H9 (cell line): ENCODE measurements at regions not wholly inside any gene's neighbourhood (a gene's known extent, or its start where the extent isn't known, plus 50 kb on each side); places are given as distances from the start of the nearest gene placed in this dataset.

ENCODE experiments used
- DNase-seq: peaks from one replicate; pipeline ENCODE4 v3.0.0-alpha.2; 2017
- H2AFZ ChIP-seq: one replicate; pipeline ENCODE4 v1.6.1; 2013; ENCODE audit warnings: mild to moderate bottlenecking, low read length, control low read depth, moderate library complexity
- H2AK5ac ChIP-seq: 2 replicates; pipeline ENCODE4 v1.6.1; 2013; ENCODE audit warnings: low read length, control low read depth, mixed read lengths; ENCODE audit not compliant: insufficient read length
- H2BK120ac ChIP-seq: one replicate; pipeline ENCODE4 v1.6.1; 2013; ENCODE audit warnings: low read depth, mild to moderate bottlenecking, low read length, control low read depth, inconsistent platforms; ENCODE audit not compliant: poor library complexity, severe bottlenecking
- H2BK12ac ChIP-seq: 2 replicates; pipeline ENCODE4 v1.6.1; 2013; ENCODE audit warnings: low read length, control low read depth, mixed read lengths, low read depth; ENCODE audit not compliant: insufficient read length
- H2BK15ac ChIP-seq: 2 replicates; pipeline ENCODE4 v1.6.1; 2013; ENCODE audit warnings: low read depth, low read length, control low read depth
- H2BK20ac ChIP-seq: one replicate; pipeline ENCODE4 v1.6.1; 2013; ENCODE audit warnings: low read depth, mild to moderate bottlenecking, low read length, control low read depth, inconsistent platforms; ENCODE audit not compliant: poor library complexity, severe bottlenecking
- H2BK5ac ChIP-seq: 2 replicates; pipeline ENCODE4 v1.6.1; 2013; ENCODE audit warnings: low read length, control low read depth, mixed read lengths; ENCODE audit not compliant: insufficient read length
- H3K14ac ChIP-seq: 2 replicates; pipeline ENCODE4 v1.6.1; 2013; ENCODE audit warnings: low read length, control low read depth; ENCODE audit not compliant: insufficient read depth
- H3K18ac ChIP-seq: 2 replicates; pipeline ENCODE4 v1.6.1; 2013; ENCODE audit warnings: low read depth, mild to moderate bottlenecking, mixed read lengths, low read length, control low read depth; ENCODE audit not compliant: insufficient read length
- H3K23ac ChIP-seq: 2 replicates; pipeline ENCODE4 v1.6.1; 2013; ENCODE audit warnings: low read length, control low read depth, mixed read lengths, low read depth; ENCODE audit not compliant: insufficient read length
- H3K23me2 ChIP-seq: 2 replicates; pipeline ENCODE4 v1.6.1; 2013; ENCODE audit warnings: low read depth, mild to moderate bottlenecking, mixed read lengths, low read length, control low read depth; ENCODE audit not compliant: insufficient read length, poor library complexity, severe bottlenecking
- H3K27ac ChIP-seq: 2 replicates; pipeline ENCODE4 v1.5.1; 2013; ENCODE audit warnings: low read length, control low read depth, mixed read lengths, low read depth; ENCODE audit not compliant: insufficient read length
- H3K27me3 ChIP-seq: 2 replicates; pipeline ENCODE4 v1.6.1; 2013; ENCODE audit warnings: low read length, control low read depth, inconsistent platforms; ENCODE audit not compliant: insufficient read depth
- H3K4ac ChIP-seq: 2 replicates; pipeline ENCODE4 v1.6.1; 2013; ENCODE audit warnings: low read depth, mild to moderate bottlenecking, control low read depth, inconsistent platforms, low read length, moderate library complexity
- H3K4me1 ChIP-seq: 2 replicates; pipeline ENCODE4 v1.6.1; 2013; ENCODE audit warnings: low read length, control low read depth, inconsistent platforms; ENCODE audit not compliant: insufficient read depth
- H3K4me2 ChIP-seq: 2 replicates; pipeline ENCODE4 v1.6.1; 2013; ENCODE audit warnings: low read length, control low read depth, mixed read lengths; ENCODE audit not compliant: insufficient read length, insufficient read depth
- H3K56ac ChIP-seq: 2 replicates; pipeline ENCODE4 v1.6.1; 2013; ENCODE audit warnings: low read depth, mild to moderate bottlenecking, mixed read lengths, low read length, control low read depth; ENCODE audit not compliant: insufficient read length
- H3K79me1 ChIP-seq: 2 replicates; pipeline ENCODE4 v1.6.1; 2013; ENCODE audit warnings: low read depth, mild to moderate bottlenecking, moderate library complexity, low read length, control low read depth, inconsistent platforms; ENCODE audit not compliant: insufficient read depth, poor library complexity, severe bottlenecking
- H3K79me2 ChIP-seq: 2 replicates; pipeline ENCODE4 v1.6.1; 2013; ENCODE audit warnings: low read length, control low read depth, inconsistent platforms; ENCODE audit not compliant: insufficient read depth
- H3K9ac ChIP-seq: 2 replicates; pipeline ENCODE4 v1.6.1; 2013; ENCODE audit warnings: low read length, control low read depth, mixed read lengths; ENCODE audit not compliant: insufficient read length; ENCODE audit errors: extremely low read depth
- H3K9me3 ChIP-seq: one replicate; pipeline ENCODE4 v1.6.1; 2013; ENCODE audit warnings: low read depth, low read length, inconsistent platforms; ENCODE audit not compliant: control insufficient read depth
- H3T11ph ChIP-seq: one replicate; pipeline ENCODE4 v1.6.1; 2013; ENCODE audit warnings: mild to moderate bottlenecking, low read length, control low read depth, inconsistent platforms
- H4K20me1 ChIP-seq: one replicate; pipeline ENCODE4 v1.6.1; 2013; ENCODE audit not compliant: control insufficient read depth, insufficient read length, insufficient read depth
- H4K5ac ChIP-seq: 2 replicates; pipeline ENCODE4 v1.6.1; 2013; ENCODE audit warnings: low read depth, mild to moderate bottlenecking, mixed read lengths, low read length, control low read depth; ENCODE audit not compliant: insufficient read length
- H4K8ac ChIP-seq: replicated peaks from 2 replicates; pipeline ENCODE4 v1.6.1; 2013; ENCODE audit warnings: low read length, control low read depth, mixed read lengths, low read depth; ENCODE audit not compliant: insufficient read length
- H4K91ac ChIP-seq: 2 replicates; pipeline ENCODE4 v1.6.1; 2013; ENCODE audit warnings: low read depth, mild to moderate bottlenecking, moderate library complexity, mixed read lengths, low read length, control low read depth; ENCODE audit not compliant: insufficient read length
- H3K27ac Mint-ChIP-seq, 3 experiments: 2 replicates in 2 of 3; 3 replicates in 1 of 3; pipeline ENCODE4 v1.8.0; 2020 to 2021; ENCODE audit warnings: mixed read lengths in 3 of 3, mild to moderate bottlenecking in 1 of 3, moderate library complexity in 1 of 3
- H3K27me3 Mint-ChIP-seq: 2 replicates; pipeline ENCODE4 v1.8.0; 2021; ENCODE audit warnings: low read depth, mild to moderate bottlenecking, moderate library complexity, mixed read lengths
- H3K36me3 Mint-ChIP-seq, 3 experiments: 2 replicates in 2 of 3; 3 replicates in 1 of 3; pipeline ENCODE4 v1.8.0; 2020 to 2021; ENCODE audit warnings: low read depth in 3 of 3, mixed read lengths in 3 of 3; ENCODE audit not compliant: insufficient read depth in 1 of 3
- H3K4me1 Mint-ChIP-seq, 2 experiments: 2 replicates each; pipeline ENCODE4 v1.8.0; 2020; ENCODE audit warnings: mixed read lengths in 2 of 2
- H3K4me3 Mint-ChIP-seq, 2 experiments: 2 replicates in 1 of 2; 3 replicates in 1 of 2; pipeline ENCODE4 v1.8.0; 2020 to 2021; ENCODE audit warnings: mild to moderate bottlenecking in 2 of 2, mixed read lengths in 2 of 2, moderate library complexity in 1 of 2
- H3K9me3 Mint-ChIP-seq, 2 experiments: 2 replicates in 1 of 2; 3 replicates in 1 of 2; pipeline ENCODE4 v1.8.0; 2020; ENCODE audit warnings: mild to moderate bottlenecking in 2 of 2, mixed read lengths in 2 of 2, moderate library complexity in 1 of 2
- CTCF ChIP-seq: fragments of 200-600 bp; sonication (generic); conservative IDR thresholded peaks from 3 replicates; pipeline ENCODE4 v1.8.0; 2021; ENCODE audit warnings: antibody characterized with exemption, mild to moderate bottlenecking
- WGBS: extraction: QIAGEN DNeasy Blood & Tissue Kit; methylation state at CpG from one replicate; pipeline ENCODE4 v1.1.7; 2013; ENCODE audit warnings: missing lambda C conversion rate, low lambda C conversion rate, mixed read lengths; ENCODE audit not compliant: insufficient read length; ENCODE audit errors: extremely low coverage; 5-methylcytosine and 5-hydroxymethylcytosine counted together

- H3K79me1 ChIP-seq: no peaks in the 10 kb centered on the region
- no peak overlapping the region for H4K5ac ChIP-seq
- H3K9me3 ChIP-seq: no peaks in the 10 kb centered on the region
- no peaks in the 10 kb centered on the region; a peak in 2 of 5 replicates for H3K9me3 Mint-ChIP-seq
- H3K79me2 ChIP-seq: no peaks in the 10 kb centered on the region
- H3K4me2 ChIP-seq: no peak overlapping the region
- no peaks in the 10 kb centered on the region; a peak in 1 of 7 replicates for H3K36me3 Mint-ChIP-seq
- no peak overlapping the region for H2AFZ ChIP-seq
- no peak overlapping the region for H2AK5ac ChIP-seq
- no peak overlapping the region for H3K23ac ChIP-seq
- H3K18ac ChIP-seq: no peak overlapping the region
- no peaks in the 10 kb centered on the region for H3K23me2 ChIP-seq
- H3K56ac ChIP-seq: no peak overlapping the region
- no peak overlapping the region for H3K4me3 Mint-ChIP-seq
- H2BK15ac ChIP-seq: no peak overlapping the region
- DNase-seq: no peak
- H3K27me3 Mint-ChIP-seq: no peaks in the 10 kb centered on the region
- no peak overlapping the region for H3K14ac ChIP-seq
- H3K4me1 ChIP-seq: no peaks in the 10 kb centered on the region
- H4K8ac ChIP-seq: no peak overlapping the region
- H2BK120ac ChIP-seq: no peak overlapping the region
- no peak overlapping the region for H3K27ac Mint-ChIP-seq
- no peak overlapping the region for H2BK20ac ChIP-seq
- no peak overlapping the region for H3K9ac ChIP-seq
- no peak overlapping the region for H3K4ac ChIP-seq
- no peak overlapping the region for H4K91ac ChIP-seq
- H2BK12ac ChIP-seq: no peak overlapping the region
- H3T11ph ChIP-seq: no peak overlapping the region
- no peak for TF ChIP-seq CTCF
- H2BK5ac ChIP-seq: no peak overlapping the region
- no peak overlapping the region for H3K27ac ChIP-seq
- no peaks in the 10 kb centered on the region for H3K27me3 ChIP-seq
- H3K4me1 Mint-ChIP-seq: no peaks in the 10 kb centered on the region
- no peaks in the 10 kb centered on the region for H4K20me1 ChIP-seq
- no CpG with 5 or more reads among the region's 6 CpGs for WGBS
Measured at GRCh38 chr12:92237762-92238523, 92.3 kb upstream of the BTG1 start.
